HG03066 (cell line): ENCODE measurements at regions not wholly inside any gene's neighbourhood (a gene's known extent, or its start where the extent isn't known, plus 50 kb on each side); places are given as distances from the start of the nearest gene placed in this dataset.

Experiments used
- ATAC-seq: cut with Tn5 transposase; IDR thresholded peaks from one replicate; pipeline ENCODE4 v1.9.1; 2021; ENCODE audit warnings: low read depth; ENCODE audit not compliant: unreplicated experiment

- ATAC-seq = no peak
Measured at GRCh38 chr7:145951566-145951965, 165.0 kb upstream of the CNTNAP2 start.

- ATAC-seq = no peak
Measured at GRCh38 chr7:145928937-145929336, 187.7 kb upstream of the CNTNAP2 start.

DNA sequence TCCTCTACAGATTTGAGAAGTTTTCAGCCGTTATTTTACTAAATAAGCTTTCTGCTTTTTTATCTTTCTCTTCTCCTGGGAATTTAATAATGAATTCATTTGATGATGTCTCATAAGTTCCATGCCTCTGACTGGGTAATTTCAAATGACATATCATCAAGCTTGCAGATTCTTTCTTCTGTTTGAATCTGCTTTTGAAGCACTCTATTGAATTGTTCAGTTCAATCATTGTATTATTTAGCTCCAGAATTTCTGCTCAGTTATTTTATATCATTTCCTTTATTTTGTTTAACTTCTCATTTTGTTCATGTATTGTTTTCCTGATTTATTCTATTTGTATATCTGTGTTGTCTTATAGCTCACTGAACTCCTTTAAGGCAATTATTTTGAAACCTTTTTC, 196.9 kb upstream of the CNTNAP2 start:
- no peak for ATAC-seq

DNA sequence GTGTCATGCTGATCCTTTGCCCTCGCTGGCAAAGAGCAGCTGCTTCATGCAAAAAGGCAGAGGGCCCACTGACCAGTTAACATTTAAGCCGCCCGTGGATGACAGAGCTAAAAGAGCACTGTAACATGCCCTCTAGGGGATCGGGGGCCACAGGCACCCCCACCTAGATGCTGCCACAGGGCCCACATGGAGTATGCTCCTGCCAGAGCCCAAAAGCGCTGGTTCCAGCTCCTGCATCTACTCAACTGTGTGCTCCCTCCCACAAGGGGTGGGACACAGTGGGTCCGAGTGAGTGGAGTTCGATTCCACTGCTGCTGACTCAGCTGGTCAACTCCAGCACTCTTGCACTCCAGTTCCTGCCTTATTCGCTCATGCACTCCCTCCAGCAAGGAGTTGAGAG, 199.8 kb upstream of the CNTNAP2 start:
- no peak for ATAC-seq

DNA sequence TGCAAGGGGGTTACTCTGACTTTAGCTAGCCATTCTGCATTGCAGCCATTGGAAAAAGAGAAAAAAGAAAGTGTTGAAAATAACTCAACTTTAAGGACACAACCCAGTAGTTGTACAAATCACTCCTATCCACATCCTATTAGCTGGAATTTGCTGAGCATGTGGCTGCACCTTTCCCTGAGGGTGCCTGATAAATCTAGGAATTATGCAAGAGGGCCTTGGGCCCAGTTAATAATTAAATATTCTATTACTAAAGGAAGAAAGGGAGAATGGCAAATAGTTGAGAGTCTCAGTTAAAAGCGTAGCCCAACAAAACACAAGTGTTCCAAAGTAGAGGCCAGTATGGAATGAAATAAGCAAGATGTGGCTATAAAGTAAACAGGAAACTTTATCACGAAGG, 200.9 kb upstream of the CNTNAP2 start:
- ATAC-seq = no peak

DNA sequence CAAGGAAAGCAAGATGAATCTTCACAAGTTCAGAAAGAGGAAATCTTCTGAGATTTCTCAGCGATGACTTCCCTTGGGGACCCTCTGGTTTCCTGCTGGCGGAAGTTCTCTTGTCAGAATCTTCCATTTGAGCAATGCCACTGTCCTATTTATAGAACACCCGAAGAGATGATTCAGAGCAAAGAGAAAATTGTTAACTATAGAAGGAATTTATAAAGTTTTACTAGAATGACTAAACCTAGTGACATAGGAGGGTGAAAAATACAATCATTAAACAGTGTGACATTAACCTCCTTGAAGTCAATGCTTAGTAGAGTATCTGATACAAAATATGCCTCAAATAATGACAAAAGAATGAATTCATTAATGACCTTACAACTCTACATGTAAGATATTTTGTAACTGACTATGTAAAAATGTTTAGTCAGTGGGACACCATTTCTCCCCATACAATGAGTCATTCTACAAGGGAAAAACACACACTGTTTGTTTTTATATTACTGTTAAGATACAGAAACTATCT, 206.5 kb upstream of the CNTNAP2 start:
- ATAC-seq = peak; percentile 70

DNA sequence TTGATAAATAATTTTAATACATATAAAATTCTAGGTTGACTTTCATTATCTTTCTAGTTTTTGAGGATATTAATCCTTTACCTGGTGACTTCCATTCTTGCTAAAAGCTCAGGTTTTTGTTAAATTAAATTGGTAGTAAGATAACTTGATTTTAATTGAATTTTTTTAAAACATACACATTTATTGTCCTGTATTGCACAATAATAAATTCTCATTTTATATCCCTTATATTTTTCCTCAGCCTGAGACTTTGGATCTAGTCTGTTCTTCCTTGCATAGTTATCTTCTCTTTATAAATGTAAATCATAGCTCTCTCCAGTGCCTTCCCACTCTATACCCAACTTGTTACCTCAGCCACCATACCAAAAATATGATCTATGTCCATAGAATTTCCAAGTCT, 212.9 kb upstream of the CNTNAP2 start:
- no peak for ATAC-seq

GRCh38 chr7:145902123-145902522, 214.5 kb upstream of the CNTNAP2 start:
- no peak for ATAC-seq

DNA sequence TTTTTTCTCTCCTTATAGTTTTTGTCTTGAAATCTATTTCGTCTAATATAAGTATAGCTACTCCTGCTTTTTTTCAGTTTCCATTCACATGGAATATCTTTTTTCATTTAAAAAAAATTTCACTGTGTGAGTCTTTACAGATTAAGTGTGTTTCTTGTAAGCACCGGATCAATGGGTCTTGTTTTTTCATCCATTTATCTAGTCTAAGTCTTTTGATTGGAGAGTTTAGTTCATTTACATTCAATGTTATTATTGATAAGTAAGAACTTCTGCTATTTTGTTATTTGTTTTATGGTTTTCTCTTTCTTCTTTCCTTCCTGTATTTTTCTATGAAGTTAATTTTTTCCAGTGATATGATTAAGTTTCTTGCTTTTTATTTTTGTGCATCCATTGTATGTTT, 216.7 kb upstream of the CNTNAP2 start:
- no peak for ATAC-seq

GRCh38 chr7:145893925-145894535, 222.6 kb upstream of the CNTNAP2 start:
- ATAC-seq = no peak

DNA sequence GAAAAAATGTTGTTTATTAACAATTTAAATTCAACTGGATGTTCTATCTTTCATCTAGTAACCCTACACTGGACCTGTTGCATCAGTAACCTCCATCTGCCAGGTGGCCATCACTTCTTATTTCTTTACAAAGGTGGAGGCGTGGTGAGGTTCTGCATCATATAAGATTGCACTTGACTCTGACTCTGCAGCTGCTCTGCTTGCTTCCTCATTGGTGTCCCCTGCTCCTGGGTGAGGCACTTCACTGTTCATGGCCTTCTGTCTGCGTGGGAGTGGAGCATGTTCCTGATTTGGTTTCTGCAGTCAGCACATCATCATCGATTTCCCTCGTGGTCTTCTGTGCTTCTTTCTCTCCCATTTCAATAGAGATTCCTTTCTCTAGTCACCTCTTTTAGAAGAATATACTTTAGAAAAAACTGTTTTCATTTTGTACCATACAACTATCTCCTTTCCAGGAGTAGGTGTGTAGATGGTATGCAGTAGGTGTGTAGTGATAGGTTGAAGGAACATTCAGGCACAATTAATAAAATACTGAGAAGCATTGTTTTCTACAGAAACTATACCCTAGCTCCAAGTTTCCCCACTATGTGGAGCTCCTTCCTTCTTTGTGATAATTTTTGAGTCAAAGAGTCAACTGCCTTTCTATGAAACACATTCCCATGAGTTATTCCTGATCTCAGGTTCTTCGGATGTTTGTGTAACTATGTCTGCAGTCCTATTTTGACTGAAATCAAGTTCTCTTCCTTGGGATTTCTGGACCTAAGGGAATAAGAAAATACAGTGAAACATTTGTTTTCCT, 231.7 kb upstream of the CNTNAP2 start:
- no peak for ATAC-seq

GRCh38 chr7:145876376-145876775, 240.2 kb upstream of the CNTNAP2 start:
- ATAC-seq = no peak

GRCh38 chr7:145875267-145875666, 241.3 kb upstream of the CNTNAP2 start:
- no peak for ATAC-seq

DNA sequence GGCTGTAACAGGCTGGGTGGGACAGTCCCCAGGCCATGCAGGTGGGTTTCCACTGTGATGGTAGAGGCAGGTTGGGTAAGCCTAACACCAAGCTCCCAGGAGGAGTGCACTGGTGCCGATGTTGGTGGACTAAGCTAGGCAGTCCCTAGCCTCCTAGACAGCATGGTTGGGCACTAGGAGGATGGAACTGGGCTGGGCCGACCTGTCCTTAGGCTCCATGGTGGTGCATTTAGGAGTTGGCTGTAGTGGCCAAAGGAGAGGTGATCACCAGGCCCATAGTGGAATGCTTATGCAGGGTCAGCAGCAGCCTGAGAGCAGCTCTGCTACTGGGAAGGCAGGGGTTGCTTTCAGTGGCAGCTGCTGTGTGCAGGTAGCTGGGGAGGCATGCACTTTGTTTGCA, 247.7 kb upstream of the CNTNAP2 start:
- no peak for ATAC-seq

DNA sequence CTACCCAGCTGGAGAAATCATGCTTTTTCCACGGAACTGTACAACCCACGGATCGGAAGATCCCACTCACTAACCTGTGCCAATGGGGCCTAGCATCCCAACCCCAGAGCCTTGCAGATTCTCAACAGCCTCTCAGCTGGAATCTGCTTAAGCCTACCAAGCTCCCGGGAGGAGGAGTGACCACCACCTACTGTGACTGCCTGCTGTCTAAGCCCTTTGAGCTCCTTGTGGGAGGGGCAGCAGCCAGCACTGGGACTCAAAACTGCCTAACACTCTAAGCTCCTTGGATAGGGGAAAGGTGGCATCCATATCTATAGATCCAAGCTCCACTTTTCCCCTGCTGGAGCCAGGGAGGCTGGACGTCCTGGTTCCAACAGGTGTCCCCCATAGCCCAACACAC, 254.4 kb upstream of the CNTNAP2 start:
- ATAC-seq = no peak

DNA sequence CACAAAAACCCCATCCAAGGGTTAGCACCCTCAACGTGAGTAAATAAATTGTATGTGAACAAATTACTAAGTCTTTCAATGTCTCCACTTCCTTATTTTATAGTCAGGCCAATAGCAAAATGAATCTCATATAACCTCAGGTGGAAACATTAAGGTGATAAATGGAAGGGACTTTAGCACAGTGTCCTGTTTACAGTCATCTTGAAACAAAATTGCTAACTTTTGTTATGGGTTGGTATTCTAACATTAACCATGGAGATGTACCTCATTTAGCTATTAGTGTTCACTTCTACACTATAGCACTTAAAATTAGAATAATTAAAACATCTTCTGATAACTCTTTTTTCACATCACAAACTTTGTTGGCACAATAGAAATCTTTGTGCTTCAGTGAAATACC, 255.8 kb upstream of the CNTNAP2 start:
- no peak for ATAC-seq

DNA sequence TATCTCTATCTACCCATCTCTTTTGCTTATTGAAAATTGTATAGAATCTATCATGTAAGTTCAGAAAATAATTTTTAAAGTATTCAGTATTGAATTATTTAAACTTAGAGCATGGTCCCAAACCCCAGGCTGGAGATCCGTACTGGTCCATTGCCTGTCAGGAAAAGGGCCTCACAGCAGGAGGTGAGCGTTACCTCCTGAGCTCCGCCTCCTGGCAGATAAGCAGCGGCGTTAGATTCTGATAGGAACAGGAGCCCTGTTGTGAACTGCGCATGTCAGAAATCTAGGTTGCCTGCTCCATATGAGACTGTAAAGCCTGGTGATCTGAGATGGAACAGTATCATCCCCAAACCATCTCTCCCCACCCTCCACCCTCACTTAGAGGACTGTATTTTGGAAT, 266.0 kb upstream of the CNTNAP2 start:
- ATAC-seq = no peak

- no peak for ATAC-seq
Measured at GRCh38 chr7:145848691-145849090, 267.9 kb upstream of the CNTNAP2 start.

GRCh38 chr7:145845345-145845744, 271.3 kb upstream of the CNTNAP2 start:
- ATAC-seq = no peak

GRCh38 chr7:145839814-145840213, 276.8 kb upstream of the CNTNAP2 start:
- ATAC-seq = no peak

- ATAC-seq = no peak
Measured at GRCh38 chr7:145831616-145832206, 284.9 kb upstream of the CNTNAP2 start.

GRCh38 chr7:145817687-145818086, 298.9 kb upstream of the CNTNAP2 start:
- no peak for ATAC-seq
